ENCODE measurements at regions not wholly inside any gene's neighbourhood (a gene's known extent, or its start where the extent isn't known, plus 50 kb on each side); places are given as distances from the start of the nearest gene placed in this dataset.

DNA sequence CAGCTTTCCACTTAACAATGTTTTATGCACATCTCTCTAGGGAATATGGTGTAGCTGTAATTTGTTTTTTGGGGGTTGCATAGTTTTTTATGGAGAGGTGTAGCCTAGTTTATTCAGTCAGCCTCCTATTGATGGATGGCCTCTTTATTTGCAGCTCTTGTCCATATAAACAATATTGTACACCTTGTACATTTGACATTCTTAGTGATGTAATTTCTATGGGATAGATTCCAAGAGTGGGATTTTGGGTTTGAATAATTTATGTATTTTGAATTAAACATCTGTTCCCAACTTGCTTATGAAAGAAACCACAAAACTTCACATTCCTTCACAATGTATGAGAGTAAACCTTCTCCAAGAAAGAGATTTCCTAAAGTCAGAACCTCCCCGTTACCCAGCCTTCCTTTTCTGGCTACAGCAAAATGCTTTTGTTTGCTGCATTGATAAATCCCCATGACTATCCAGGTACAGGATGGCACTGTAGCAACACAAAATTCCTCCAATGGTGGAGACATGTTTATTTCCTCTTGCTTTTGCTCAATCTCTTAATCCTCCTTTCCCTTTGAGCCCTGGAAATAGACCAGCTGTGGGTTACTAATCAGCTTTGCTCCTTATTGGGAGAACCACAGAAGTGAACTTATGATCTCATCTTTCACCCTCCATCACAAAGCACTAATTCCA is 58.4 kb upstream of the GALR1 start:
- TF ChIP-seq POLR2AphosphoS5 (IDR thresholded peaks at IDR 0.05; ENCODE audit: low read depth, low read length) = no peak
- TF ChIP-seq, protein P1, sequence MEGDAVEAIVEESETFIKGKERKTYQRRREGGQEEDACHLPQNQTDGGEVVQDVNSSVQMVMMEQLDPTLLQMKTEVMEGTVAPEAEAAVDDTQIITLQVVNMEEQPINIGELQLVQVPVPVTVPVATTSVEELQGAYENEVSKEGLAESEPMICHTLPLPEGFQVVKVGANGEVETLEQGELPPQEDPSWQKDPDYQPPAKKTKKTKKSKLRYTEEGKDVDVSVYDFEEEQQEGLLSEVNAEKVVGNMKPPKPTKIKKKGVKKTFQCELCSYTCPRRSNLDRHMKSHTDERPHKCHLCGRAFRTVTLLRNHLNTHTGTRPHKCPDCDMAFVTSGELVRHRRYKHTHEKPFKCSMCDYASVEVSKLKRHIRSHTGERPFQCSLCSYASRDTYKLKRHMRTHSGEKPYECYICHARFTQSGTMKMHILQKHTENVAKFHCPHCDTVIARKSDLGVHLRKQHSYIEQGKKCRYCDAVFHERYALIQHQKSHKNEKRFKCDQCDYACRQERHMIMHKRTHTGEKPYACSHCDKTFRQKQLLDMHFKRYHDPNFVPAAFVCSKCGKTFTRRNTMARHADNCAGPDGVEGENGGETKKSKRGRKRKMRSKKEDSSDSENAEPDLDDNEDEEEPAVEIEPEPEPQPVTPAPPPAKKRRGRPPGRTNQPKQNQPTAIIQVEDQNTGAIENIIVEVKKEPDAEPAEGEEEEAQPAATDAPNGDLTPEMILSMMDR (IDR thresholded peaks at IDR 0.05) = no peak
- TF ChIP-seq, protein P2, sequence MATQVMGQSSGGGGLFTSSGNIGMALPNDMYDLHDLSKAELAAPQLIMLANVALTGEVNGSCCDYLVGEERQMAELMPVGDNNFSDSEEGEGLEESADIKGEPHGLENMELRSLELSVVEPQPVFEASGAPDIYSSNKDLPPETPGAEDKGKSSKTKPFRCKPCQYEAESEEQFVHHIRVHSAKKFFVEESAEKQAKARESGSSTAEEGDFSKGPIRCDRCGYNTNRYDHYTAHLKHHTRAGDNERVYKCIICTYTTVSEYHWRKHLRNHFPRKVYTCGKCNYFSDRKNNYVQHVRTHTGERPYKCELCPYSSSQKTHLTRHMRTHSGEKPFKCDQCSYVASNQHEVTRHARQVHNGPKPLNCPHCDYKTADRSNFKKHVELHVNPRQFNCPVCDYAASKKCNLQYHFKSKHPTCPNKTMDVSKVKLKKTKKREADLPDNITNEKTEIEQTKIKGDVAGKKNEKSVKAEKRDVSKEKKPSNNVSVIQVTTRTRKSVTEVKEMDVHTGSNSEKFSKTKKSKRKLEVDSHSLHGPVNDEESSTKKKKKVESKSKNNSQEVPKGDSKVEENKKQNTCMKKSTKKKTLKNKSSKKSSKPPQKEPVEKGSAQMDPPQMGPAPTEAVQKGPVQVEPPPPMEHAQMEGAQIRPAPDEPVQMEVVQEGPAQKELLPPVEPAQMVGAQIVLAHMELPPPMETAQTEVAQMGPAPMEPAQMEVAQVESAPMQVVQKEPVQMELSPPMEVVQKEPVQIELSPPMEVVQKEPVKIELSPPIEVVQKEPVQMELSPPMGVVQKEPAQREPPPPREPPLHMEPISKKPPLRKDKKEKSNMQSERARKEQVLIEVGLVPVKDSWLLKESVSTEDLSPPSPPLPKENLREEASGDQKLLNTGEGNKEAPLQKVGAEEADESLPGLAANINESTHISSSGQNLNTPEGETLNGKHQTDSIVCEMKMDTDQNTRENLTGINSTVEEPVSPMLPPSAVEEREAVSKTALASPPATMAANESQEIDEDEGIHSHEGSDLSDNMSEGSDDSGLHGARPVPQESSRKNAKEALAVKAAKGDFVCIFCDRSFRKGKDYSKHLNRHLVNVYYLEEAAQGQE (IDR thresholded peaks at IDR 0.05; ENCODE audit: insufficient read depth in 1 of 2, low read depth in 2 of 2, low read length in 1 of 2) = no peak
- no peak for TF ChIP-seq SIN3A (IDR thresholded peaks at IDR 0.05; ENCODE audit: borderline replicate concordance, insufficient read depth, low read depth, low read length)
- TF ChIP-seq TCF7L2 (IDR thresholded peaks at IDR 0.05; ENCODE audit: low read depth, low read length) = no peak
